ENCODE measurements at regions not wholly inside any gene's neighbourhood (a gene's known extent, or its start where the extent isn't known, plus 50 kb on each side); places are given as distances from the start of the nearest gene placed in this dataset.

DNA sequence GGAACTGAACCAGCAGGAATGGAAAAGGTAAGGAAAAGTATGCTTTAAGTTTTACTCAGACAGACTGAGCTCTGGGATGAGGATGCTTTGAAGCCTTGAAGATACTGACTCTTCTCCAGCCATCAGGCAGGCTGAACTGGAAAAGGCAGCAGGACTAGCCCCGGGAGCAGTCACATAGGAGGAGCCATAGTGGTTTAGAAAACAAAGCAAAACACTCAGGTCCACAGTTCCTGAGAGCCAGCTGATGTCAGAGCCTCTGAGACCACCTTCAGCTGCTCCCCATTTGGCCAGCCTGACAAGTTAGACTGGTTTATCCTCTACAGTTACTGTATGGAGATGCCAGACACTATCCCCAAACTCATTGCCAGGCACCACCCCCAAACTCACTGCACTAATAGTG, 167.9 kb upstream of the CPEB2 start:
- TF ChIP-seq, protein P1, sequence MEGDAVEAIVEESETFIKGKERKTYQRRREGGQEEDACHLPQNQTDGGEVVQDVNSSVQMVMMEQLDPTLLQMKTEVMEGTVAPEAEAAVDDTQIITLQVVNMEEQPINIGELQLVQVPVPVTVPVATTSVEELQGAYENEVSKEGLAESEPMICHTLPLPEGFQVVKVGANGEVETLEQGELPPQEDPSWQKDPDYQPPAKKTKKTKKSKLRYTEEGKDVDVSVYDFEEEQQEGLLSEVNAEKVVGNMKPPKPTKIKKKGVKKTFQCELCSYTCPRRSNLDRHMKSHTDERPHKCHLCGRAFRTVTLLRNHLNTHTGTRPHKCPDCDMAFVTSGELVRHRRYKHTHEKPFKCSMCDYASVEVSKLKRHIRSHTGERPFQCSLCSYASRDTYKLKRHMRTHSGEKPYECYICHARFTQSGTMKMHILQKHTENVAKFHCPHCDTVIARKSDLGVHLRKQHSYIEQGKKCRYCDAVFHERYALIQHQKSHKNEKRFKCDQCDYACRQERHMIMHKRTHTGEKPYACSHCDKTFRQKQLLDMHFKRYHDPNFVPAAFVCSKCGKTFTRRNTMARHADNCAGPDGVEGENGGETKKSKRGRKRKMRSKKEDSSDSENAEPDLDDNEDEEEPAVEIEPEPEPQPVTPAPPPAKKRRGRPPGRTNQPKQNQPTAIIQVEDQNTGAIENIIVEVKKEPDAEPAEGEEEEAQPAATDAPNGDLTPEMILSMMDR (IDR thresholded peaks at IDR 0.05 in 8 of 11, conservative IDR thresholded peaks at IDR 0.05 in 3 of 11), result no peak
- TF ChIP-seq POLR2AphosphoS5 (IDR thresholded peaks at IDR 0.05), result no peak
- TF ChIP-seq POLR2A (IDR thresholded peaks at IDR 0.05), result no peak
- intact Hi-C loops (cut with DNase I; ENCODE audit: low total_unique reads), result no loop called here

DNA sequence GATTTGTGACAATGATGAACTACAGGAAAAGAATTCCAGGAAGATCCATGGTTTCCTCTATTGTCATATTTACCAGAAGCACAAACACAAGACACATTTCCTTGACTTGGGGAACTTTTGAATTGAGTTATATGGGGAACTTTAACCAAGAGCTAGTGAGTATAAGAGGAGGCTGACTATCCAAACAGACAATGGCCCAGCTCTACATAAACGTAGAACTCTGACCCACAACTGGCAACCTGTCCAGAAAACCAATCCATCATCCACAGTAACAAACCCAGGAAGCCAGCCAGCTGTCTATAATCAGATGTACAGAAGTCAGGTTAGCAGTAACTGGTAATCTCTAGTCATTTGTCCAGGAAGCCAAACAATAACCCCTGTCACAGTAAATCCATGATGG, 167.0 kb upstream of the CPEB2 start:
- no peaks in the 10 kb centered on the region for H3K36me3 ChIP-seq
- H3K9me3 ChIP-seq, result peaks cover 0 to 10% (median 0%) of the 10 kb centered on the region in 8 donors
- no peaks in the 10 kb centered on the region for H3K27me3 ChIP-seq (replicated peaks in 1 of 7)
- H3K27ac ChIP-seq, result no peak overlapping the region
- H3K4me1 ChIP-seq, result no peaks in the 10 kb centered on the region
- H3K4me3 ChIP-seq, result no peak overlapping the region
- intact Hi-C loops (cut with DNase I; ENCODE audit: low total_unique reads), result no loop called here
- no peak for TF ChIP-seq POLR2AphosphoS5 (IDR thresholded peaks at IDR 0.05)
- TF ChIP-seq, protein P1 (IDR thresholded peaks at IDR 0.05 in 8 of 11, conservative IDR thresholded peaks at IDR 0.05 in 3 of 11), result no peak
- TF ChIP-seq POLR2A (IDR thresholded peaks at IDR 0.05), result no peak
- 49 to 86% (median 54%) methylated on average over 1 of the region's 1 CpG for WGBS, 5 donors
- DNase-seq, result no peak

More for the DNA sequence above, 167.9 kb upstream of the CPEB2 start:
- Histone ChIP-seq H3K27me3 (replicated peaks in 1 of 7) (no peaks in the 10 kb centered on the region), H3K36me3 (no peaks in the 10 kb centered on the region), H3K27ac (no peak overlapping the region), H3K4me1 (no peaks in the 10 kb centered on the region), H3K9me3 (peaks cover 0 to 10% (median 0%) of the 10 kb centered on the region in 8 donors), H3K4me3 (no peak overlapping the region)
- 44 to 85% (median 68%) methylated on average over 1 of the region's 1 CpG for WGBS, 5 donors
- DNase-seq, result no peak

DNA sequence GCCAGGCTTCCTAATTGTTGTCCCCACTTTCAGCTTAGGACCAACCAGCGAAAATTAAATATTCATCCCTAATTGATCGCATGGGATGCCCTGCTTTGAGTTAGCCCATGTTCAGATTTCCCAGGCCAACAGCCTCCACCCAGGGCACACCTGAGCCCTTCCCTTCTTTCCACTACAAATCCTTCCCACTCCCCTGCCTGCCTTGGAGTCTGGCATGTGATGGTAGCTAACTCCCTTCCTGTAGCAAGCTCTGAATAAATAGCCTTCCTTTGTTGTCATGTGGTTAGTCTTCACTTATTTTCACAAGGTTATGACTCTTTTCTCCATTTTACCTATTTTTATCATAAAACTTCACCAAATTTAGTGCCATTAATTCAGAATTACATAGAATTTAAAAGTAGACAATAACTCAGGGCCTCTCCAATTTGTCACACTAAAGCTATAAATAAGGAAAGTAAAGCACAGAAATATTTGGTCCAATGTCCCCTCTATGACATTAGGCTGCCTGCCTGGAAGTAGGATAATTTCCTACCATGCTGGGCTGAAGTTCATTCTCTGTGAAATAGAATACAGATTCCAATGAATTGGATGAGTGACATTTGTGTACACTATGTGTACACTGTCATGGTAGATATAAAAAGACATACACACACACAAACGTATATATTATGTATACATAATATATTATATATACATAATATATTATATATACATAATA, 166.4 kb upstream of the CPEB2 start:
- no peak overlapping the region for H3K4me3 ChIP-seq
- WGBS, 5 donors, result 88 to 98% (median 96%) methylated on average over 3 of the region's 3 CpGs
- H3K27ac ChIP-seq, result no peak overlapping the region
- peaks cover 0 to 10% (median 0%) of the 10 kb centered on the region in 8 donors for H3K9me3 ChIP-seq
- intact Hi-C loops (cut with DNase I; ENCODE audit: low total_unique reads), result no loop called here
- H3K4me1 ChIP-seq, result no peaks in the 10 kb centered on the region
- H3K27me3 ChIP-seq (replicated peaks in 1 of 7), result no peaks in the 10 kb centered on the region
- DNase-seq, result no peak
- H3K36me3 ChIP-seq, result no peaks in the 10 kb centered on the region
- TF ChIP-seq POLR2AphosphoS5 (IDR thresholded peaks at IDR 0.05) (no peak), POLR2A (IDR thresholded peaks at IDR 0.05) (no peak)
- TF ChIP-seq, protein P1 (IDR thresholded peaks at IDR 0.05 in 8 of 11, conservative IDR thresholded peaks at IDR 0.05 in 3 of 11), result no peak

DNA sequence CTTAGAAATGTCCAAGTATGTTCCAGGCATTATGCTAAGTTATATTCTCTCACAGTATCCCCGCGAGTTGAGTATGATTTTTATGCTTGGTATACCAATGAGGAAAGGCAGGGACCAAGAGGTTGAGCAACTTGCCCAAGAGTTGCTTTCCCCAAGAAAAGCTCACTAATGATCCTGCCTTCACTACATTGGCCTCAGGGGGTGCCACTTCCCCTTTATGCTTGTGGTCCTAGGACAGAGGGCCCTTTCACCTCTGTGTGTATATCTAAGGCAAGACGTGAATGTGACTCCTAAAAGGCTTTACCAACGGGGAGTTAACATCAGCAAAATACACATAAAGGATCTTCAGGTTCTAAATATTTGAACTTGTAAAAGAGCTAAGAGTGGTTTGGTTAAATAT, 164.4 kb upstream of the CPEB2 start:
- no peak for DNase-seq
- Histone ChIP-seq H3K27ac (no peak overlapping the region), H3K4me3 (no peak overlapping the region), H3K9me3 (peaks cover 0 to 10% (median 0%) of the 10 kb centered on the region in 8 donors), H3K36me3 (no peaks in the 10 kb centered on the region), H3K4me1 (no peaks in the 10 kb centered on the region), H3K27me3 (replicated peaks in 1 of 7) (no peaks in the 10 kb centered on the region)
- intact Hi-C loops (cut with DNase I; ENCODE audit: low total_unique reads), result no loop called here
- TF ChIP-seq POLR2AphosphoS5 (IDR thresholded peaks at IDR 0.05) (no peak), POLR2A (IDR thresholded peaks at IDR 0.05) (no peak)
- TF ChIP-seq, protein P1 (IDR thresholded peaks at IDR 0.05 in 8 of 11, conservative IDR thresholded peaks at IDR 0.05 in 3 of 11), result no peak
- WGBS, 5 donors, result 79 to 94% (median 87%) methylated on average over 4 of the region's 4 CpGs

Measured in spleen (tissue), 11 donors.